Neural progenitor cell (in vitro differentiated cells): ENCODE measurements at regions not wholly inside any gene's neighbourhood (a gene's known extent, or its start where the extent isn't known, plus 50 kb on each side); places are given as distances from the start of the nearest gene placed in this dataset.

Experiments
- DNase-seq: peaks from one replicate; pipeline ENCODE4 v3.0.0-alpha.2; 2016; ENCODE audit warnings: low spot score
- H2AFZ ChIP-seq: fragments of 200-600 bp; sonication (generic); replicated peaks from 2 replicates; pipeline ENCODE4 v1.6.1; 2016; ENCODE audit warnings: antibody characterized with exemption
- H3F3A ChIP-seq: fragments of 200-600 bp; sonication (generic); 2 replicates; pipeline ENCODE4 v1.6.1; 2016; ENCODE audit warnings: antibody characterized with exemption, low read depth
- H3K27ac ChIP-seq: fragments of 200-600 bp; sonication (generic); 2 replicates; pipeline ENCODE4 v1.5.1; 2016; ENCODE audit warnings: mild to moderate bottlenecking
- H3K27me3 ChIP-seq: fragments of 200-600 bp; sonication (generic); 2 replicates; pipeline ENCODE4 v1.6.1; 2016; ENCODE audit warnings: mild to moderate bottlenecking, moderate library complexity
- H3K36me3 ChIP-seq: fragments of 200-600 bp; sonication (generic); 2 replicates; pipeline ENCODE4 v1.5.1; 2016
- H3K4me1 ChIP-seq: fragments of 200-600 bp; sonication (generic); 2 replicates; pipeline ENCODE4 v1.6.1; 2016; ENCODE audit warnings: mixed run types
- H3K4me2 ChIP-seq: fragments of 200-600 bp; sonication (generic); 2 replicates; pipeline ENCODE4 v1.6.1; 2016
- H3K4me3 ChIP-seq: fragments of 200-600 bp; sonication (generic); 2 replicates; pipeline ENCODE4 v1.5.1; 2016
- H3K79me2 ChIP-seq: fragments of 200-600 bp; sonication (generic); 2 replicates; pipeline ENCODE4 v1.6.1; 2016; ENCODE audit warnings: low read depth
- H3K9ac ChIP-seq: fragments of 200-600 bp; sonication (generic); 2 replicates; pipeline ENCODE4 v1.6.1; 2016
- H3K9me3 ChIP-seq: fragments of 200-600 bp; sonication (generic); 2 replicates; pipeline ENCODE4 v1.5.1; 2016; ENCODE audit warnings: low read depth
- H4K20me1 ChIP-seq: fragments of 200-600 bp; sonication (generic); 2 replicates; pipeline ENCODE4 v1.6.1; 2016; ENCODE audit warnings: low read depth
- H3K27ac Mint-ChIP-seq: 3 replicates; pipeline ENCODE4 v1.8.0; 2021; ENCODE audit warnings: mixed read lengths
- H3K27me3 Mint-ChIP-seq: 2 replicates; pipeline ENCODE4 v1.8.0; 2022; ENCODE audit warnings: low read depth, mild to moderate bottlenecking, inconsistent platforms, moderate library complexity, mixed read lengths; ENCODE audit not compliant: insufficient read depth
- H3K36me3 Mint-ChIP-seq: 3 replicates; pipeline ENCODE4 v1.8.0; 2021; ENCODE audit warnings: mixed read lengths
- H3K4me1 Mint-ChIP-seq: 3 replicates; pipeline ENCODE4 v1.8.0; 2021; ENCODE audit warnings: mixed read lengths
- H3K4me3 Mint-ChIP-seq: 3 replicates; pipeline ENCODE4 v1.8.0; 2021; ENCODE audit warnings: mild to moderate bottlenecking, moderate library complexity, mixed read lengths
- H3K9me3 Mint-ChIP-seq: 3 replicates; pipeline ENCODE4 v1.8.0; 2020; ENCODE audit warnings: mixed read lengths
- CTCF ChIP-seq: fragments of 200-600 bp; sonication (generic); IDR thresholded peaks from 2 replicates; pipeline ENCODE4 v1.5.1; 2017; ENCODE audit warnings: antibody characterized with exemption, mild to moderate bottlenecking
- EZH2 ChIP-seq: fragments of 200-600 bp; sonication (generic); IDR thresholded peaks from 2 replicates; pipeline ENCODE4 v1.6.1; 2017; ENCODE audit warnings: antibody characterized with exemption, mild to moderate bottlenecking, moderate library complexity
- EZH2phosphoT487 ChIP-seq: fragments of 200-600 bp; sonication (generic); IDR thresholded peaks from 2 replicates; pipeline ENCODE4 v1.6.1; 2017; ENCODE audit warnings: antibody characterized with exemption

GRCh38 chr6:104118274-104118673 lies 741.4 kb downstream of the HACE1 start:
- H3F3A ChIP-seq: no peaks in the 10 kb centered on the region
- no peak overlapping the region for H3K27ac Mint-ChIP-seq
- no peaks in the 10 kb centered on the region for H3K27me3 ChIP-seq
- no peaks in the 10 kb centered on the region for H3K36me3 ChIP-seq
- no peaks in the 10 kb centered on the region for H3K79me2 ChIP-seq
- H3K4me2 ChIP-seq: no peak overlapping the region
- H3K9me3 Mint-ChIP-seq: no peaks in the 10 kb centered on the region
- no peak overlapping the region for H3K27ac ChIP-seq
- H3K4me3 Mint-ChIP-seq: no peak overlapping the region
- no peaks in the 10 kb centered on the region for H3K4me1 Mint-ChIP-seq
- no peaks in the 10 kb centered on the region for H3K27me3 Mint-ChIP-seq
- H3K9ac ChIP-seq: no peak overlapping the region
- H4K20me1 ChIP-seq: no peaks in the 10 kb centered on the region
- no peak overlapping the region for H2AFZ ChIP-seq
- no peaks in the 10 kb centered on the region for H3K36me3 Mint-ChIP-seq
- DNase-seq: no peak
- no peaks in the 10 kb centered on the region for H3K4me1 ChIP-seq
- H3K9me3 ChIP-seq: no peaks in the 10 kb centered on the region
- H3K4me3 ChIP-seq: no peak overlapping the region
- TF ChIP-seq EZH2phosphoT487 (no peak), CTCF (no peak), EZH2 (no peak)

- H3K4me1 Mint-ChIP-seq: no peaks in the 10 kb centered on the region
- H4K20me1 ChIP-seq: no peaks in the 10 kb centered on the region
- no peaks in the 10 kb centered on the region for H3K36me3 ChIP-seq
- H3K4me1 ChIP-seq: no peaks in the 10 kb centered on the region
- H3K27ac Mint-ChIP-seq: no peak overlapping the region
- DNase-seq: no peak
- no peaks in the 10 kb centered on the region for H3K79me2 ChIP-seq
- H3K4me3 ChIP-seq: no peak overlapping the region
- H3F3A ChIP-seq: no peaks in the 10 kb centered on the region
- no peak overlapping the region for H3K9ac ChIP-seq
- no peaks in the 10 kb centered on the region for H3K27me3 Mint-ChIP-seq
- H3K4me3 Mint-ChIP-seq: no peak overlapping the region
- no peaks in the 10 kb centered on the region for H3K9me3 Mint-ChIP-seq
- no peak overlapping the region for H3K4me2 ChIP-seq
- no peaks in the 10 kb centered on the region for H3K27me3 ChIP-seq
- TF ChIP-seq EZH2 (no peak), CTCF (no peak), EZH2phosphoT487 (no peak)
- no peaks in the 10 kb centered on the region for H3K9me3 ChIP-seq
- no peak overlapping the region for H2AFZ ChIP-seq
- H3K27ac ChIP-seq: no peak overlapping the region
- no peaks in the 10 kb centered on the region for H3K36me3 Mint-ChIP-seq
Measured at GRCh38 chr6:104109806-104110205, 749.9 kb downstream of the HACE1 start.

GRCh38 chr6:104108634-104109033 lies 751.1 kb downstream of the HACE1 start:
- Histone ChIP-seq H3K27ac (no peak overlapping the region), H3K9ac (no peak overlapping the region), H3K27me3 (no peaks in the 10 kb centered on the region), H4K20me1 (no peaks in the 10 kb centered on the region), H2AFZ (no peak overlapping the region), H3K4me2 (no peak overlapping the region), H3K36me3 (no peaks in the 10 kb centered on the region), H3F3A (no peaks in the 10 kb centered on the region), H3K9me3 (no peaks in the 10 kb centered on the region), H3K4me1 (no peaks in the 10 kb centered on the region), H3K79me2 (no peaks in the 10 kb centered on the region), H3K4me3 (no peak overlapping the region)
- Mint-ChIP-seq H3K27me3 (no peaks in the 10 kb centered on the region), H3K27ac (no peak overlapping the region), H3K4me1 (no peaks in the 10 kb centered on the region), H3K36me3 (no peaks in the 10 kb centered on the region), H3K4me3 (no peak overlapping the region), H3K9me3 (no peaks in the 10 kb centered on the region)
- no peak for DNase-seq
- no peak for TF ChIP-seq CTCF
- TF ChIP-seq EZH2phosphoT487: no peak
- no peak for TF ChIP-seq EZH2
